ENCODE measurements at regions not wholly inside any gene's neighbourhood (a gene's known extent, or its start where the extent isn't known, plus 50 kb on each side); places are given as distances from the start of the nearest gene placed in this dataset.

DNA sequence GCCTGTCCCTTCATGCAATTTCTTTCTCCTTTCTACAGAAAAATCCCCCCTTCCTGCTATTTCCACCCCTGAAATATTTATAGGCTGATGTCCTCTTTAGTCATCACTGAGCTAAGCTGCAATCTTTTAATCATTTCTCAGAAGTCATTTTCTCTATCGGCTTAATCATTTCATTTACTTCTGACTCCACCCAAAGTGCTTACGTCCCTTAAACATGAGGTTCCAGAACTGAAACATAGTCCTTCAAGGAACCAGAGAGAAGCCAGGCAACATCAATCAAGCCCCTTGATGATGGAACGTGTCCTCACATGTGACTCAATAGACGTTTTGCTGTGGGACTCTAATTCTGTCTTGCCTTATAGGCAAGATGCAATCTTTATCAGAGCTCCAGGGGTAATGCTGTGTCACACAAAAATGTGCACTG is 148.7 kb upstream of the KRR1 start:
- Histone ChIP-seq H3K4me2 (ENCODE audit: insufficient read depth, low read length) (no peak overlapping the region), H2AFZ (ENCODE audit: low read depth, low read length) (no peak overlapping the region), H3K9me1 (ENCODE audit: control insufficient read depth, insufficient read depth, low read length) (no peaks in the 10 kb centered on the region), H3K27ac (ENCODE audit: extremely low read depth, low read depth, low read length) (no peak overlapping the region), H3K9ac (ENCODE audit: insufficient read depth in 1 of 2, low read depth in 2 of 2, low read length in 2 of 2) (no peak overlapping the region), H3K9me3 (replicated peaks; ENCODE audit: control insufficient read depth, insufficient read depth, low read depth, low read length) (no peaks in the 10 kb centered on the region), H4K20me1 (replicated peaks; ENCODE audit: control insufficient read depth, insufficient read depth, low read length) (no peaks in the 10 kb centered on the region), H3K79me2 (ENCODE audit: control insufficient read depth, insufficient read depth, low read length) (no peaks in the 10 kb centered on the region), H3K4me1 (replicated peaks in 1 of 2; ENCODE audit: control insufficient read depth in 2 of 2, insufficient read depth in 2 of 2, low read length in 2 of 2) (peaks cover 0 to 9% of the 10 kb centered on the region in 2 experiments; a peak in 3 of 5 replicates), H3K27me3 (ENCODE audit: control insufficient read depth in 2 of 2, insufficient read depth in 2 of 2, low read length in 2 of 2) (no peaks in the 10 kb centered on the region), H3K4me3 (no peak overlapping the region), H3K36me3 (ENCODE audit: control insufficient read depth, insufficient read depth, low read length) (no peaks in the 10 kb centered on the region)
- no peak for TF ChIP-seq PBX2 (CRISPR knock-in tag; IDR thresholded peaks at IDR 0.05; ENCODE audit: low read depth)
- peak; percentile 78 for TF ChIP-seq PBX2 (tag; conservative IDR thresholded peaks at IDR 0.05; ENCODE audit: low read depth)
- TF ChIP-seq CBFA2T3 (IDR thresholded peaks at IDR 0.05): 0 out of 2 replicates have a peak, but pooled peaks have one; percentile 4
- TF ChIP-seq ZNF140 (CRISPR knock-in tag; IDR thresholded peaks at IDR 0.05): no peak
- TF ChIP-seq HNRNPK (IDR thresholded peaks at IDR 0.05; ENCODE audit: low read depth, low read length, poor library complexity, severe bottlenecking): no peak
- no peak for TF ChIP-seq E2F3 (CRISPR knock-in tag; IDR thresholded peaks at IDR 0.05)
- peak; percentile 62 for TF ChIP-seq FOSL1 (tag; conservative IDR thresholded peaks at IDR 0.05)
- TF ChIP-seq TEAD4 (IDR thresholded peaks at IDR 0.05; ENCODE audit: low read length): peak; percentile 17; the same call in 1 of the 2 replicates
- TF ChIP-seq TEAD4 (CRISPR knock-in tag; IDR thresholded peaks at IDR 0.05; ENCODE audit: borderline replicate concordance): no peak
- TF ChIP-seq CEBPG (CRISPR knock-in tag; IDR thresholded peaks at IDR 0.05): no peak
- TF ChIP-seq CEBPG (tag; conservative IDR thresholded peaks at IDR 0.05 in 1 of 2, IDR thresholded peaks at IDR 0.05 in 1 of 2): peak in 1 of 2 experiments; percentile 78; a peak in 2 of 4 replicates
- peak; percentile 81 for TF ChIP-seq ZBTB17 (CRISPR knock-in tag; IDR thresholded peaks at IDR 0.05)
- TF ChIP-seq PKNOX1 (IDR thresholded peaks at IDR 0.05): peak; percentile 17; the same call in 1 of the 2 replicates
- no peak for TF ChIP-seq PATZ1 (CRISPR knock-in tag; IDR thresholded peaks at IDR 0.05; ENCODE audit: borderline replicate concordance)
- TF ChIP-seq BHLHE40 (IDR thresholded peaks at IDR 0.05; ENCODE audit: low read length): peak; percentile 33; the same call in 1 of the 2 replicates
- peak; percentile 20; the same call in 1 of the 2 replicates for TF ChIP-seq ATF3 (IDR thresholded peaks at IDR 0.05)
- no peak for TF ChIP-seq ATF3 (CRISPR knock-in tag; conservative IDR thresholded peaks at IDR 0.05)
- TF ChIP-seq MEIS2 (IDR thresholded peaks at IDR 0.05; ENCODE audit: partially characterized antibody): peak; percentile 81
- ChIA-PET POLR2A (no interaction called here), CTCF (ENCODE audit: low intra/inter-chr PET ratio) (no interaction called here)
- intact Hi-C loops (cut with micrococcal nuclease): no loop called here
- in situ Hi-C loops (cut with MboI): no loop called here
- no peak for ATAC-seq
- WGBS (ENCODE audit: insufficient coverage, low coverage, missing lambda C conversion rate): 0% methylated on average over 4 of the region's 4 CpGs
- no peak for FAIRE-seq
- BruUV-seq (replicated peaks): no TSS peak
- no peak for DNase-seq (ENCODE audit: extremely low read depth in 1 of 4, low spot score in 3 of 4)
